CD14-positive monocyte (primary cell): ENCODE measurements at regions not wholly inside any gene's neighbourhood (a gene's known extent, or its start where the extent isn't known, plus 50 kb on each side); places are given as distances from the start of the nearest gene placed in this dataset.

Source experiments
- DNase-seq, 3 donors: peaks; one replicate each; pipeline ENCODE4 v3.0.0-alpha.2; 2011 to 2022
- H2AFZ ChIP-seq: 2 replicates; pipeline ENCODE4 v1.6.0; 2012; ENCODE audit warnings: mild to moderate bottlenecking, low read depth, low read length, inconsistent platforms; ENCODE audit not compliant: insufficient read depth, poor library complexity, severe bottlenecking
- H3K27ac ChIP-seq, 2 donors: 1 replicate in 1 of 2; 2 replicates in 1 of 2; pipeline ENCODE4 v1.5.1; 2012 to 2013; ENCODE audit warnings: low read length in 2 of 2, control low read depth in 1 of 2, inconsistent platforms in 1 of 2, low read depth in 1 of 2, mild to moderate bottlenecking in 1 of 2
- H3K27me3 ChIP-seq, 2 donors: one replicate each; pipeline versions ENCODE4 v1.6.0 to v1.6.1; 2011 to 2013; ENCODE audit warnings: low read length in 2 of 2; ENCODE audit not compliant: control insufficient read depth in 2 of 2, insufficient read depth in 2 of 2
- H3K36me3 ChIP-seq, 2 donors: replicated peaks in 1 of 2; 1 replicate in 1 of 2; 2 replicates in 1 of 2; pipeline versions ENCODE4 v1.5.1 to v1.6.1; 2012 to 2013; ENCODE audit warnings: low read length in 2 of 2, control low read depth in 1 of 2, inconsistent platforms in 1 of 2, mild to moderate bottlenecking in 1 of 2; ENCODE audit not compliant: insufficient read depth in 2 of 2, control insufficient read depth in 1 of 2
- H3K4me1 ChIP-seq, 2 donors: 1 replicate in 1 of 2; 2 replicates in 1 of 2; pipeline versions ENCODE4 v1.5.1 to v1.6.1; 2012 to 2013; ENCODE audit warnings: low read length in 2 of 2, control low read depth in 1 of 2, inconsistent platforms in 1 of 2, mild to moderate bottlenecking in 1 of 2, moderate library complexity in 1 of 2; ENCODE audit not compliant: insufficient read depth in 2 of 2, control insufficient read depth in 1 of 2
- H3K4me2 ChIP-seq: replicated peaks from 2 replicates; pipeline ENCODE3; 2012; ENCODE audit warnings: low read length, moderate library complexity, mild to moderate bottlenecking; ENCODE audit not compliant: poor library complexity, severe bottlenecking; ENCODE audit errors: extremely low read depth
- H3K4me3 ChIP-seq, 3 experiments: fragments of 200-600 bp in 1 of 3; sonication (generic) in 1 of 3; replicated peaks in 1 of 3; 1 replicate in 2 of 3; 2 replicates in 1 of 3; pipeline ENCODE4 v1.5.1; 2011 to 2013; ENCODE audit warnings: low read length in 3 of 3, mild to moderate bottlenecking in 3 of 3, control low read depth in 2 of 3, low read depth in 2 of 3, inconsistent platforms in 1 of 3, moderate library complexity in 1 of 3
- H3K79me2 ChIP-seq: 2 replicates; pipeline ENCODE4 v1.6.0; 2012; ENCODE audit warnings: mild to moderate bottlenecking, control low read depth, inconsistent platforms, low read length, moderate library complexity; ENCODE audit not compliant: insufficient read depth
- H3K9ac ChIP-seq: 2 replicates; pipeline ENCODE4 v1.6.0; 2017; ENCODE audit warnings: low read length, mild to moderate bottlenecking; ENCODE audit not compliant: insufficient read depth, poor library complexity, severe bottlenecking
- H3K9me3 ChIP-seq, 2 donors: replicated peaks in 1 of 2; 1 replicate in 1 of 2; 2 replicates in 1 of 2; pipeline versions ENCODE4 v1.5.1 to v1.6.1; 2012 to 2013; ENCODE audit warnings: low read length in 2 of 2, control low read depth in 1 of 2; ENCODE audit not compliant: control insufficient read depth in 1 of 2, insufficient read depth in 1 of 2
- H4K20me1 ChIP-seq: 2 replicates; pipeline ENCODE4 v1.6.0; 2012; ENCODE audit warnings: mild to moderate bottlenecking, low read length, control low read depth, moderate library complexity; ENCODE audit not compliant: insufficient read depth
- H3K27ac Mint-ChIP-seq, 7 donors: one replicate each; pipeline ENCODE4 v1.8.0; 2020; ENCODE audit warnings: mild to moderate bottlenecking in 7 of 7, mixed read lengths in 7 of 7, moderate library complexity in 6 of 7, inconsistent platforms in 2 of 7
- H3K27me3 Mint-ChIP-seq, 3 donors: one replicate each; pipeline ENCODE4 v1.8.0; 2021 to 2022; ENCODE audit warnings: low read depth in 3 of 3, mild to moderate bottlenecking in 3 of 3, mixed read lengths in 3 of 3, moderate library complexity in 3 of 3, inconsistent platforms in 1 of 3
- H3K36me3 Mint-ChIP-seq, 2 donors: one replicate each; pipeline ENCODE4 v1.8.0; 2020; ENCODE audit warnings: mixed read lengths in 2 of 2, inconsistent platforms in 1 of 2, mild to moderate bottlenecking in 1 of 2
- H3K4me1 Mint-ChIP-seq: one replicate; pipeline ENCODE4 v1.8.0; 2020; ENCODE audit warnings: mild to moderate bottlenecking, mixed read lengths
- H3K4me3 Mint-ChIP-seq, 2 donors: one replicate each; pipeline ENCODE4 v1.8.0; 2020; ENCODE audit warnings: mild to moderate bottlenecking in 2 of 2, mixed read lengths in 2 of 2, moderate library complexity in 1 of 2
- H3K9me3 Mint-ChIP-seq, 7 donors: one replicate each; pipeline ENCODE4 v1.8.0; 2020 to 2022; ENCODE audit warnings: mixed read lengths in 7 of 7, mild to moderate bottlenecking in 6 of 7, moderate library complexity in 6 of 7, inconsistent platforms in 2 of 7
- CTCF ChIP-seq: fragments of 200-600 bp; IDR thresholded peaks from one replicate; pipeline ENCODE4 v1.8.0; 2022; ENCODE audit warnings: antibody characterized with exemption, mild to moderate bottlenecking
- WGBS: methylation state at CpG from one replicate; pipeline ENCODE4 v1.1.5; 2013; ENCODE audit warnings: missing lambda C conversion rate; ENCODE audit not compliant: insufficient coverage; 5-methylcytosine and 5-hydroxymethylcytosine counted together
- intact Hi-C, 2 donors: fragments of 100-400 bp; cut with micrococcal nuclease; formaldehyde crosslinking; loops; one replicate each; pipeline versions ENCODE4 v1.15.0 to v1.15.1; 2023

GRCh38 chr18:40048253-40048652 lies 1906.8 kb upstream of the PIK3C3 start:
- no peaks in the 10 kb centered on the region for H3K36me3 Mint-ChIP-seq
- H3K27me3 Mint-ChIP-seq: no peaks in the 10 kb centered on the region
- Histone ChIP-seq H3K79me2 (no peaks in the 10 kb centered on the region), H3K36me3 (no peaks in the 10 kb centered on the region), H3K4me1 (no peaks in the 10 kb centered on the region), H4K20me1 (no peaks in the 10 kb centered on the region), H3K4me2 (no peak overlapping the region), H3K27ac (no peak overlapping the region), H3K9me3 (peaks cover 3 to 5% of the 10 kb centered on the region in 2 donors), H3K9ac (no peak overlapping the region), H2AFZ (no peak overlapping the region), H3K27me3 (no peaks in the 10 kb centered on the region), H3K4me3 (no peak overlapping the region)
- TF ChIP-seq CTCF: no peak
- H3K9me3 Mint-ChIP-seq: peaks cover 0 to 9% (median 4%) of the 10 kb centered on the region in 7 donors
- no peak for DNase-seq
- H3K4me1 Mint-ChIP-seq: no peaks in the 10 kb centered on the region
- intact Hi-C loops: no loop called here
- no CpG with 5 or more reads among the region's 2 CpGs for WGBS
- no peak overlapping the region for H3K27ac Mint-ChIP-seq
- no peak overlapping the region for H3K4me3 Mint-ChIP-seq

- Mint-ChIP-seq H3K27ac (no peak overlapping the region), H3K36me3 (no peaks in the 10 kb centered on the region), H3K4me1 (no peaks in the 10 kb centered on the region), H3K9me3 (peaks cover 0 to 9% (median 4%) of the 10 kb centered on the region in 7 donors), H3K4me3 (no peak overlapping the region), H3K27me3 (no peaks in the 10 kb centered on the region)
- no peak overlapping the region for H2AFZ ChIP-seq
- H3K9me3 ChIP-seq: peaks cover 5 to 7% of the 10 kb centered on the region in 2 donors
- no peak overlapping the region for H3K4me3 ChIP-seq
- H3K27ac ChIP-seq: no peak overlapping the region
- TF ChIP-seq CTCF: no peak
- no peaks in the 10 kb centered on the region for H3K79me2 ChIP-seq
- WGBS: 95% methylated on average over 2 of the region's 3 CpGs
- no peaks in the 10 kb centered on the region for H4K20me1 ChIP-seq
- no peak for DNase-seq
- no peak overlapping the region for H3K9ac ChIP-seq
- intact Hi-C loops: no loop called here
- H3K4me2 ChIP-seq: no peak overlapping the region
- no peaks in the 10 kb centered on the region for H3K27me3 ChIP-seq
- no peaks in the 10 kb centered on the region for H3K4me1 ChIP-seq
- no peaks in the 10 kb centered on the region for H3K36me3 ChIP-seq
Observed at GRCh38 chr18:40046596-40046995, 1908.4 kb upstream of the PIK3C3 start.
